ENCODE measurements at regions not wholly inside any gene's neighbourhood (a gene's known extent, or its start where the extent isn't known, plus 50 kb on each side); places are given as distances from the start of the nearest gene placed in this dataset.

- no peaks in the 10 kb centered on the region for H3K36me3 Mint-ChIP-seq (ENCODE audit: low read depth)
- intact Hi-C loops (cut with micrococcal nuclease): no loop called here
- DNase-seq (ENCODE audit: low spot score): no peak
- peaks cover 41% of the 10 kb centered on the region for H3K9me3 Mint-ChIP-seq
- H3K4me3 Mint-ChIP-seq: no peak overlapping the region
- no peak overlapping the region for H3K27ac Mint-ChIP-seq
- H3K4me1 Mint-ChIP-seq (ENCODE audit: low read depth): no peaks in the 10 kb centered on the region
- H3K27me3 Mint-ChIP-seq (ENCODE audit: insufficient read depth): no peaks in the 10 kb centered on the region
Observed at GRCh38 chr7:68484731-68485130, 1113.5 kb upstream of the AUTS2 start.

DNA sequence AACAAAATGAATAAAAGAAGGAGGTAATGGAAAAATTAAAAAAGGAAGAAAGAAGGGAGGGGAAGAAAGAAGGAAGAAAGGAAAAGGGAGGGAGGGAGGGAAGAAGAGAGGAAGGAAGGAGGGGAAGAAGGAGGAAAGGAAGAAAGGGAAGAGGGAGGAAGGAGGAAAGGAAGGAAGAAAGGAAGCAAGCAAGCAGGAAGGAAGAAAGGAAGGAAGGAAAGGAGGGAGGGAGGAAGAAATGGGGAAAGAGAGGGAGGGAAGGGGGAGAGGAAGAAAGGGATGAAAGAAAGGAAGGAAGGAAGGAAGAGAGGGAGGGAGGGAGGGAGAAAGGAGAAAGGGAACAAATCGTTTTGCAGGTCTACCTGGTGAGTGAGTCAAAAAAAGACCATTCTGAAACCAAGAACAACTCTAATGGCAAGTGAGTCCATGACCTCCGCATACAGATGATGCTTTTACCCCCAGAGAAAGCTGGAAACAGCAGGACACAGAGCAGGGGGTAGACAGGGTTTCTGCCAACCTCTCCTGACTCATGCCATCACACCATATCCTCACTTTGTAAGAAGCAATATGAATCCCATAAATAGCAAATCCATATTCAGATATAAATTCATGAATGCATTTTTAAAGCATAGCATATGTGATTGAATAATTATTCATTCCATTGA, 1112.9 kb upstream of the AUTS2 start:
- intact Hi-C loops (cut with micrococcal nuclease): no loop called here

DNA sequence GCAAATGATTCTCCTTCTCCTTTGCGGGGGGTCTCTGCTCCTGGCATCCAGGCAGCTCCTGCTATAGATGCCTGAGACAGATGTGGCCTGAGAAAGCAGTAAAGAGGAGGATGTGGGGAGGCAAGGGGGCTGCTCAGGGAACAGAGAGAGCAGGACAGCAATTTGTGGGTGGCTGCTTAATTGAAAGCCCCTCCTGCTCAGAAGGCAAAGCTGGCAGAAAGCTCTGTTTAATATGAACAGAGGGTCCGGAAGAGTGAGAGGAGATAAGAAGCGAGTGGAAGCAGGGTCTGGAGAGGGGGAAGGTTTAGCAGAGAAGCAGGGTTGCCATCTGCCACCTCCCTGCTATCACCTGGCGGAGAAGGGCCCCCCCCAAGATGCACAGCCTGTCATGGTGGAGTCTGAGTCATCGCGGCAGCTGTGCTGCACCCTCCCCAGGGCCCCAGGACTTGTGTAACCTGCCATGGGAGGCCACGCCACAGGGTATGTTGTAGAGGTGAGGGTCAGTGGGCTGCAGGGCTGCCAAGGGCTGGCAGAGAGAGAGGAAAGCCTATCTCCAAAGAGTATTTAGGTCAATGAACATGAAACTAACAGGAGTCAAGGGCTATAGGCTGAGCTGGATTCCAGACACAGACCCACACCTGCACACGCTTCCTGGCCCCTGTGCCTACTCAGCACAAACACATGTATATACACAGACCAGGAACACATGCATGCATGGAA, 1109.8 kb upstream of the AUTS2 start:
- intact Hi-C loops (cut with micrococcal nuclease): no loop called here
- Mint-ChIP-seq H3K4me1 (ENCODE audit: low read depth) (no peaks in the 10 kb centered on the region), H3K27me3 (ENCODE audit: insufficient read depth) (no peaks in the 10 kb centered on the region), H3K9me3 (peaks cover 18% of the 10 kb centered on the region), H3K4me3 (no peak overlapping the region), H3K36me3 (ENCODE audit: low read depth) (no peaks in the 10 kb centered on the region), H3K27ac (no peak overlapping the region)
- no peak for DNase-seq (ENCODE audit: low spot score)

More for the DNA sequence above, 1112.9 kb upstream of the AUTS2 start:
- H3K4me1 Mint-ChIP-seq (ENCODE audit: low read depth): no peaks in the 10 kb centered on the region
- no peak for DNase-seq (ENCODE audit: low spot score)
- no peaks in the 10 kb centered on the region for H3K36me3 Mint-ChIP-seq (ENCODE audit: low read depth)
- no peak overlapping the region for H3K4me3 Mint-ChIP-seq
- H3K9me3 Mint-ChIP-seq: peaks cover 38% of the 10 kb centered on the region
- no peaks in the 10 kb centered on the region for H3K27me3 Mint-ChIP-seq (ENCODE audit: insufficient read depth)
- H3K27ac Mint-ChIP-seq: no peak overlapping the region

DNA sequence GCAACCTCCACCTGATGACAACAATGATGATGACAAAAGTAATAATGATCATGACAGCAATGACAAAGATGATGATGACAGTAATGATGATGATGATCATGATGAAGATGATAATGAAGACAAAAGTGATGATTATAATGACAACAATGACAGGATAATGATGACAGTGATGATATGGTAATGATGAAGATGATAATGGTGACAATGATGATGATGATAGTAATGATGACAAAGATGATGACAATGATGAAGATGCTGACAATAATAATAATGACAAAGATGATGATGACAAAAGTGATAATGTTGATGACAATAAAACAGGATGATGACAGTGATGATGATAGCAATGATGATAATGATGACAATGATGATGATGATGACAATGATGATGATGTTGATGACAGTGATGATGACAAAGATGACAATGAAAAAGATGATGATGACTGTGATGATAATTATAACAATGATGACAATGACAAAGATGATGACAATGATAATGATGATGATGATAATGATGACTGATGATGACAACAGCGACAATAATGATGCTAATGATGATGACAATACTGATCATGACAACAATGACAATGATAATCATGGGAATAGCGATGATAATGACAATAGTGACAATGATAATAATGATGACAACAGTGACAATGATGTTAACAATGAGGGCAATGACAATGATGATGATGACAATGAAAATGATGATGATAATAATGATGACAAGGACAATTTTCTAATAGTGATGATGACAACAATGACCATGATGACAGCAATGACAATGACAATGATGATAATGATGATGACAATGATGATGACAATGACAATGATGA, 1106.5 kb upstream of the AUTS2 start:
- intact Hi-C loops (cut with micrococcal nuclease): no loop called here
- Mint-ChIP-seq H3K4me3 (no peak overlapping the region), H3K27ac (no peak overlapping the region), H3K27me3 (ENCODE audit: insufficient read depth) (no peaks in the 10 kb centered on the region), H3K9me3 (peaks cover 23% of the 10 kb centered on the region), H3K36me3 (ENCODE audit: low read depth) (no peaks in the 10 kb centered on the region), H3K4me1 (ENCODE audit: low read depth) (no peaks in the 10 kb centered on the region)
- DNase-seq (ENCODE audit: low spot score): no peak

DNA sequence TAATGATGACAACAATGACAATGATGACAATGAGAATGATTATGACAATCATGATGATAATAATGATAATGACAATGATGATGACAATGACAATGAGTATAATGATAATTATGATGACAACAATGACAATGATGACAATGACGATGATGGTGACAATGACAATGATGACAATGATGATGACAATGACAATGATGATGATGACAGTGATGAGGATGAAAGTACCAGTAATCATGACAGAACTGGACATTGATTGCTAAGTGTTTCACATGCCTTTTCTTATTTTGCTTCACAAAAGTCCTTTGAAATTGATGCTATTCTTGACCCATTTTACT, 1106.0 kb upstream of the AUTS2 start:
- H3K36me3 Mint-ChIP-seq (ENCODE audit: low read depth): no peaks in the 10 kb centered on the region
- intact Hi-C loops (cut with micrococcal nuclease): no loop called here
- H3K27me3 Mint-ChIP-seq (ENCODE audit: insufficient read depth): no peaks in the 10 kb centered on the region
- no peak overlapping the region for H3K27ac Mint-ChIP-seq
- H3K9me3 Mint-ChIP-seq: peaks cover 25% of the 10 kb centered on the region
- no peak overlapping the region for H3K4me3 Mint-ChIP-seq
- no peaks in the 10 kb centered on the region for H3K4me1 Mint-ChIP-seq (ENCODE audit: low read depth)
- no peak for DNase-seq (ENCODE audit: low spot score)

GRCh38 chr7:68503400-68503799, 1094.9 kb upstream of the AUTS2 start:
- Mint-ChIP-seq H3K9me3 (peaks cover 42% of the 10 kb centered on the region), H3K27ac (no peak overlapping the region), H3K27me3 (ENCODE audit: insufficient read depth) (no peaks in the 10 kb centered on the region), H3K36me3 (ENCODE audit: low read depth) (no peaks in the 10 kb centered on the region), H3K4me1 (ENCODE audit: low read depth) (no peaks in the 10 kb centered on the region), H3K4me3 (no peak overlapping the region)
- intact Hi-C loops (cut with micrococcal nuclease): no loop called here
- DNase-seq (ENCODE audit: low spot score): no peak

- H3K36me3 Mint-ChIP-seq (ENCODE audit: low read depth): no peaks in the 10 kb centered on the region
- H3K27me3 Mint-ChIP-seq (ENCODE audit: insufficient read depth): no peaks in the 10 kb centered on the region
- H3K4me3 Mint-ChIP-seq: no peak overlapping the region
- intact Hi-C loops (cut with micrococcal nuclease): no loop called here
- no peak for DNase-seq (ENCODE audit: low spot score)
- H3K4me1 Mint-ChIP-seq (ENCODE audit: low read depth): no peaks in the 10 kb centered on the region
- no peak overlapping the region for H3K27ac Mint-ChIP-seq
- H3K9me3 Mint-ChIP-seq: peaks cover 55% of the 10 kb centered on the region
Observed at GRCh38 chr7:68504716-68505115, 1093.6 kb upstream of the AUTS2 start.

GRCh38 chr7:68505721-68506120, 1092.6 kb upstream of the AUTS2 start:
- no peaks in the 10 kb centered on the region for H3K4me1 Mint-ChIP-seq (ENCODE audit: low read depth)
- intact Hi-C loops (cut with micrococcal nuclease): no loop called here
- no peak for DNase-seq (ENCODE audit: low spot score)
- H3K9me3 Mint-ChIP-seq: peaks cover 64% of the 10 kb centered on the region
- no peak overlapping the region for H3K4me3 Mint-ChIP-seq
- no peak overlapping the region for H3K27ac Mint-ChIP-seq
- H3K36me3 Mint-ChIP-seq (ENCODE audit: low read depth): no peaks in the 10 kb centered on the region
- H3K27me3 Mint-ChIP-seq (ENCODE audit: insufficient read depth): no peaks in the 10 kb centered on the region

- H3K36me3 Mint-ChIP-seq (ENCODE audit: low read depth): no peaks in the 10 kb centered on the region
- H3K4me3 Mint-ChIP-seq: no peak overlapping the region
- no peak overlapping the region for H3K27ac Mint-ChIP-seq
- no peak for DNase-seq (ENCODE audit: low spot score)
- peaks cover 52% of the 10 kb centered on the region for H3K9me3 Mint-ChIP-seq
- H3K27me3 Mint-ChIP-seq (ENCODE audit: insufficient read depth): no peaks in the 10 kb centered on the region
- intact Hi-C loops (cut with micrococcal nuclease): no loop called here
- no peaks in the 10 kb centered on the region for H3K4me1 Mint-ChIP-seq (ENCODE audit: low read depth)
Observed at GRCh38 chr7:68507668-68508067, 1090.6 kb upstream of the AUTS2 start.

GRCh38 chr7:68509054-68509453, 1089.2 kb upstream of the AUTS2 start:
- Mint-ChIP-seq H3K27me3 (ENCODE audit: insufficient read depth) (no peaks in the 10 kb centered on the region), H3K9me3 (peaks cover 49% of the 10 kb centered on the region), H3K4me3 (no peak overlapping the region), H3K36me3 (ENCODE audit: low read depth) (no peaks in the 10 kb centered on the region), H3K27ac (no peak overlapping the region), H3K4me1 (ENCODE audit: low read depth) (no peaks in the 10 kb centered on the region)
- DNase-seq (ENCODE audit: low spot score): no peak
- intact Hi-C loops (cut with micrococcal nuclease): no loop called here

GRCh38 chr7:68509603-68510002, 1088.7 kb upstream of the AUTS2 start:
- no peaks in the 10 kb centered on the region for H3K27me3 Mint-ChIP-seq (ENCODE audit: insufficient read depth)
- no peak overlapping the region for H3K27ac Mint-ChIP-seq
- H3K4me3 Mint-ChIP-seq: no peak overlapping the region
- no peak for DNase-seq (ENCODE audit: low spot score)
- intact Hi-C loops (cut with micrococcal nuclease): no loop called here
- no peaks in the 10 kb centered on the region for H3K4me1 Mint-ChIP-seq (ENCODE audit: low read depth)
- peaks cover 49% of the 10 kb centered on the region for H3K9me3 Mint-ChIP-seq
- H3K36me3 Mint-ChIP-seq (ENCODE audit: low read depth): no peaks in the 10 kb centered on the region

GRCh38 chr7:68511281-68511680, 1087.0 kb upstream of the AUTS2 start:
- intact Hi-C loops (cut with micrococcal nuclease): no loop called here
- Mint-ChIP-seq H3K36me3 (ENCODE audit: low read depth) (no peaks in the 10 kb centered on the region), H3K4me3 (no peak overlapping the region), H3K9me3 (peaks cover 51% of the 10 kb centered on the region), H3K27ac (no peak overlapping the region), H3K4me1 (ENCODE audit: low read depth) (no peaks in the 10 kb centered on the region), H3K27me3 (ENCODE audit: insufficient read depth) (no peaks in the 10 kb centered on the region)
- DNase-seq (ENCODE audit: low spot score): no peak

DNA sequence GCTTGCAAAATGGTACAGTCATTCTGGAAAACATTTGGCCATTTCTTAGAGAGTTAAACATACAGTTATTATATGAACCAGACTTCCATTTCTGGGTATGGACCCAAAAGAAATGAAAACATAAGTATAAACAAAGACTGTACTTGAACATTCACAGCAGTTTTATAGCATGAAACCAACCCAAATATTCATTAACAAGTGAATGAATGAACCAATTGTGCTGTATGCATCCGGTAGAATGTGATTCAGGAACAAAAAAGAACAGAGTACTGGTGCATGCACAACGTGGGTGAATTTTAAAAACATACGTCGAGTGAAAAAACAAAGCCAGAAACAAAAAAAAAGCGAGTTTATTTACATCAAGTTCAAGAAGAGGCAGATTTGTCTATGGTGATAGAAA, 1085.8 kb upstream of the AUTS2 start:
- no peak overlapping the region for H3K4me3 Mint-ChIP-seq
- H3K9me3 Mint-ChIP-seq: peaks cover 53% of the 10 kb centered on the region
- H3K36me3 Mint-ChIP-seq (ENCODE audit: low read depth): no peaks in the 10 kb centered on the region
- no peak for DNase-seq (ENCODE audit: low spot score)
- no peaks in the 10 kb centered on the region for H3K27me3 Mint-ChIP-seq (ENCODE audit: insufficient read depth)
- intact Hi-C loops (cut with micrococcal nuclease): no loop called here
- no peaks in the 10 kb centered on the region for H3K4me1 Mint-ChIP-seq (ENCODE audit: low read depth)
- H3K27ac Mint-ChIP-seq: no peak overlapping the region

Data from activated T-helper 1 cell treated with anti-CD3 and anti-CD28 coated beads, Interleukin-12 subunit alpha, Interleukin-12 subunit beta, Interleukin-2, Interleukin-4 antibody, amounts not matched to agents 30 ng/mL and 10 ng/mL and 1 ng/mL, durations not matched to agents 14 hours and 24 hours and 36 hours (primary cell).